GM21576 (cell line): ENCODE measurements at regions not wholly inside any gene's neighbourhood (a gene's known extent, or its start where the extent isn't known, plus 50 kb on each side); places are given as distances from the start of the nearest gene placed in this dataset.
"Not testable (repeated sequence)": the region's sequence is repeated elsewhere in the genome, so short reads cannot be mapped to it uniquely, and the experiment has no call there.

Experiments
- ATAC-seq: cut with Tn5 transposase; IDR thresholded peaks from one replicate; pipeline ENCODE4 v1.9.1; 2021; ENCODE audit warnings: mild to moderate bottlenecking, moderate library complexity; ENCODE audit not compliant: unreplicated experiment

- ATAC-seq = no peak
These were observed 746.4 kb downstream of the CDH11 start for GRCh38 chr16:64375391-64375980.

DNA sequence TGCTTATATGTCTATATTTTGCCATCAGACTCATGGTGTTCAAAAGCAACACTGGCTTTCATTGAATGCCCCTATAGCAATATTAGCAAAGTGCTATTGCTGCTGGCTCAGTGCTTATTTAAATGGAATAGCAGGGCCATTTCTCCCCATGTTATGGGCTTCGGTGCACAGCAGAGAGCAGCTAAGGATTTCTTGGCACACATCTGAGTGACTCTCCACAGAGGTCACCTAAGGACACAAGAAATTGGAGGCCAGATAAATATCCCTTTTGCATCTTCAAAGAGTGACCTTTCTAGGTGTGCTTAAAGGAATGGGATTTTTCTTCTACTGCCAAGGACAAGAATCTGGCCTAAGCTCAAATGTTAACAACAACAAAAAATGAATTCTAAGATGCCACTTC lies 751.8 kb downstream of the CDH11 start:
- ATAC-seq = no peak

DNA sequence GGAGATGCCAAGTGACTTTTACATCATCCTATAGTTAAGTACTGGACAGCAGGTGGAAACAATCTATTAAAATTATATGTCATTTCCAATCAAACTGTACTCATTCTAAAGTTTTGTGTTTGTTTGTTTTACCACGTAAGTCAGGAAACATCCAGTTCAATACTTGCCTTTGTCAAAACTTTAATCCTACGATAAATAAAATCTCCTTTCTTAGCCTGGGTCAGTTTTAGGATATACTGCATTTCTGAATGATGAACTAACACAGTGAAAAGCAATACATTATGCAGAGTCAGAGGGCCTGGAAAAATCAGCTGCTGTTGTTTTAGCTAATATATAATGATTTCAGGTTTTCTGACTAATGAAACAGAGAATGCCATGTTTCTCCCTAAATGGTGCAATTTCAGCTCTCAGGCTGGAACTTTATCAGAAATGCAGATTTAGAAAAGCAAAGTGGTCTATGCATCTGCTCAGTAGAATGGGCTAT lies 756.4 kb downstream of the CDH11 start:
- ATAC-seq = no peak

- no peak for ATAC-seq
These were observed 757.0 kb downstream of the CDH11 start for GRCh38 chr16:64364894-64365293.

- ATAC-seq = no peak
These were observed 757.4 kb downstream of the CDH11 start for GRCh38 chr16:64364416-64364815.

- ATAC-seq = no peak
These were observed 757.8 kb downstream of the CDH11 start for GRCh38 chr16:64364016-64364415.

- ATAC-seq = no peak
These were observed 758.8 kb downstream of the CDH11 start for GRCh38 chr16:64363039-64363438.

GRCh38 chr16:64362193-64362592 lies 759.7 kb downstream of the CDH11 start:
- no peak for ATAC-seq

- ATAC-seq = no peak
These were observed 760.1 kb downstream of the CDH11 start for GRCh38 chr16:64361753-64362152.

- no peak for ATAC-seq
These were observed 763.6 kb downstream of the CDH11 start for GRCh38 chr16:64358291-64358690.

- no peak for ATAC-seq
These were observed 765.6 kb downstream of the CDH11 start for GRCh38 chr16:64356267-64356666.

DNA sequence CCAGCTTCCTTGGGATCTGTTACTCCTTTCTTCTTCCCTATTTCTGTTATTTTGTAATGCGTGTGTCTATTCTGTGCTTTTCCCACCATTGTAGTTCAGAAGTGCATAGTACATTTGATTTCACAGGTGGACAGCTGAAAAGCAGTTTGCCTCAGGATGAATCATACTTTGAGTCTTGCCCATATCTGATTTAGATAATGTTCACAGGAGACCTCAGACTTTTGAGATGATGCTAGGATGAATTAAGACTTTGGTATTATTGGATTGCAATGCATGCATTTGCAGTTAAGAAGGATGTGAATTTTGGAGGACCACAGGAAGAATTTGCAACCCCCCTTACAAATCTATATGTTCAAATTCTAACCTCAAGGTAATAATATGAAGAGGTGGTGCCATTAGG lies 769.6 kb downstream of the CDH11 start:
- no peak for ATAC-seq

DNA sequence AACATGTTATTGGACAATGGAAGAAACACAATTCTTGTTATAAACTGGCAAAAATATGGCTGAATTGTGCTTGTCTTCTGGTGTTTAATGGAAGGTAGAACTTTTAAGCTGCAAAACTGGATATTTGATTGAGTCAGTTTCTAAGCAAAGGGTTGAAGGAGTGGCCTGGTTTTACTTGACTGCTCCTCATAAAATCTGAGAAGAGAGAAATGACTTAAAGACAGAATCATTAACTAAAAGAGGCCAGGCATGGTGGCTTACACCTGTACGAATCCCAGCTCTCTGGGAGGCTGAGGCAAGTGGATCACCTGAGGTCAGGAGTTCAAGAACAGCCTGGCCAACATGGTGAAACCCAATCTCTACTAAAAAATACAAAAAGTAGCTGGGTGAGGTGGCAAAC lies 770.7 kb downstream of the CDH11 start:
- no peak for ATAC-seq

DNA sequence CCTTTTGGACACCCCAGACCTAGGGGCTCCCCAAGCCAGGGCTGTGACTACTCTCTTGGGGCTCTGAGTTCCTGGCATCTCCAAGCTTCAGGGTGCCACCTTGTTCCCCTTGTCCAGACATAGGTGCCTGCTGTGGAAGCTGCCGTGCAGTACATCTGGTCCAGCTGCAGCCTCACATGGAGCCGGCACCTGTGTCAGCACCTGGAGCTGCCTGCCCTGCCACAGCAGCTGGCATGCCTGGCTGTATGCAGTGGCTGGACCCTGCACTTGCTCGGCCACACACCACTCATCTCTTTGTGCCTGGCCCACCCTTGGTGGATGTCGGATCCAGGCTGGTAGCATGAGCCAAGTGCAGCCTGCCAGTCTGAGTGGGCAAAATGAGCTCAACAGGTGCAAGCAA lies 775.8 kb downstream of the CDH11 start:
- ATAC-seq = no peak

DNA sequence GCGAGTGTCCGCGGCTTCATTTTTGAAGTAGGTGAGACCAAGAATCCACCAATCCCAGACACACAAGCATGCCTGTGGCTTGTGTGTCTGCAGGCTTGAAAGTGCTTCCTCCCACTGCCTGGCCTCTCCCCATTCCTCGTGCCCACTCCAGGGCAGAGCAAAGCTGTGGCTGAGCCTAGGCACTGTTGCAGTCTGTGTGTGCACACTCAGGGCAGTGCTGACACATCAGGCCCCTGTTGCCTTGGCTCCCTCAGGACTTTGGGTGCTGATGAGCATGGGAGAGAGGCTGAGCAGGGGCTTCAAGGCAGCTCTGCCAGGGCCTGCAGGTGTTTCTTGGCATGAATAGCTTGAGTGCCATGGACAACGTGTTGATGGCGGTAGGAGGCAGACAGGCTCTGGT lies 776.7 kb downstream of the CDH11 start:
- ATAC-seq = no peak

DNA sequence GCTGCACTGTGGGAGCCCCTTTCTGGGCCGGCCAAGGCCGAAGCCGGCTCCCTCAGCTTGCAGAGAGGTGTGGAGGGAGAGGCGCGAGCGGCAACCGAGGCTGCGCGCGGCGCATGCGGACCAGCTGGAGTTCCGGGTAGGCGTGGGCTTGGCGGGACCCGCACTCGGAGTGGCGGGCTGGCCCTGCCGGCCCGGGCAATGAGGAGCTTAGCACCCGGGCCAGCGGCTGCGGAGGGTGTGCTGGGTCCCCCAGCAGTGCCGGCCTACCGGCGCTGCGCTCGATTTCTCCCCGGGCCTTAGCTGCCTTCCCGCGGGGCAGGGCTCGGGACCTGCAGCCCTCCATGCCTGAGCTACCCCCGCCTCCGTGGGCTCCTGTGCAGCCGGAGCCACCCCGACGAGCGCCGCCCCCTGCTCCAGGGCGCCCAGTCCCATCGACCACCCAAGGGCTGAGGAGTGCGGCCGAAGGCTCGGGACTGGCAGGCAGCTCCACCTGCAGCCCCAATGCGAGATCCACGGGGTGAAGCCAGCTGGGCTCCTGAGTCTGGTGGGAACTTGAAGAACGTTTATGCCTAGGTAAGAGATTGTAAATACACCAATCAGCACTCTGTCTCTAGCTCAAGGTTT lies 777.9 kb downstream of the CDH11 start:
- not testable (repeated sequence) for ATAC-seq

DNA sequence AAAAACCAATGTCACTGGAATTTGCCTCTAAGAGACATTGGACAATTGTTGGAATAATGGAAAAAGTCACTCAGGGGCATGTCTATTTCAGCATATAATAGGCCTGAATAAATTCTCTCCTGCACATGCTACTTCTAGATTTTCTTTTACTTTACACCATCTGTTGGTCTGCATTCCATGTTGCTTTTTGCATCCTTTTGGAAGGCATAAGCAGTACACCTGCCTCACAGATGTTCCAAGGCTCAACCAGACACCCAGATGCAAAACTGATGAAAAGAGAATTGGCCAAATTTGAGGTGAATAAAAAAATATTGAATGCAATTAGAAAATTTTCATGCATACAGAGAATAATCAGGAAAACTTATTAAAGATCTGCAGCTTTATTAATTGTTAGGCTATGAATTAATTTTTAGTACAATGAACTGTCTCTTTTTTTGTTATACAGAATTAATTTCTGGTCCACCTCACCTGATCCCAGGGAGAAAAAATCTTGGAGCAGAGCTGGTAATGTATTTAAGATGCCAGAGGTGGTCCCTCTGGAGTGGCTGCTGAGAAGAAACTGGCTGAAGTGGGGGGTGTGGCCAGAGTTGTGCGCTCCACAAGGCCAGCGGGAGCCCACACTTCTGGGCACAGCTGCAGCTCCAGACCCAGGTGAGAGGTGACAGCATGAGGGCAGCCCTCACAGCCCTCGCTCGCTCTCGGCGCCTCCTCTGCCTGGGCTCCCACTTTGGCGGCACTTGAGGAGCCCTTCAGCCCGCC lies 778.6 kb downstream of the CDH11 start:
- ATAC-seq = no peak

- ATAC-seq = not testable (repeated sequence)
These were observed 780.5 kb downstream of the CDH11 start for GRCh38 chr16:64341336-64341735.

- ATAC-seq = no peak
These were observed 782.7 kb downstream of the CDH11 start for GRCh38 chr16:64339052-64339770.

DNA sequence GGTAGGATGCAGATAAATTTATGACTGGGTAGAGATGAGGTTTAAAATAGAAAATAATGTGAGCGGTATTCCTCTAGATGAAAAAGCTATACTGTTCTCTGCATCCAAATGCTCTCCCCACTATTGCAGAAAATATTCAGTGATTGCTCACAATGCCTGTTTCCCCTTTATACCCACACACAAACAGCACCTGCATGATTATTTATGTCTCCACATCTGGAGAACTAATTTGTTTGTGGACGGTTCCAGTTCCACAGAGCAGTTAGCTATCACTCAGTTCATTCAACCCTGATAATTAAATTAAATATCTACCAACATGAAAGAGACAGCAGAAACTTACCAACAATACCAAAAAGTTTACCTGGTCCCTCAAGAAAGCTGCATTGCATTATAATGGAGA lies 800.0 kb downstream of the CDH11 start:
- no peak for ATAC-seq

DNA sequence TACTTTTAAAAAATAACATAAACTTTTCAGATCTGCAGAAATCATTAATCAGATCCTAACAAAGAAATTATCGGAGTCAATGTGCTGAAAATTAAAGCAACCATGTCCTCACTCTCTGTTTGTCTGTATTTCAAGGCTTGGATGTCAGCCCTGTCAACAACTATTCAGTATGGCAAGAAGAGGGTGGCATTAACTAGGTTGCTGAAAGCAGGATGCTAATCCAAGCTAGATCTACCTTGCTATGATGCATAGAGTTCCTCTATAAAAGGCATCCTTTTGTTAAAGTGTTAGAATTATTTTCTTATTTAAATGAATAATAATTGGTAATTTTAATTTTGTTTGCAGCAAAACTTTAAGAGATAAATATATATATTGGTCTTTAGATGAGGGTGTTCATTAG lies 800.8 kb downstream of the CDH11 start:
- ATAC-seq = no peak

DNA sequence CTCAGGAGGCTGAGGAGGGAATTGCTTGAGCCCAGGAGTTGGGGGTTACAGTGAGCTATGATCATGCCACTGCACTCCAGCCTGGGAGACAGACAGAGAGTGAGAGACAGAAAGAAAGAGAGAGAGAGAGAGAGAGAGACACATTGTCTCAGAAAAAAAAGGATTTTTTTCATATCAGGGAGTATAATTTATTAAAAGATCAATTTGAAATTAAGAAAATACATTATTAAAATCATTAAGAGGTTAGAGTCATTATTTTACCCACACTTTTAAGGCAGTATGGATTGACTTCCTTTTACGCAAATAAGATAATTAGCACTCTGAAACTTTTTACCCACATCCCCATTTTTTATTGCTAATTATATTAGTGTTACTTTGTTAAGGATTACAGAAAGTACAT lies 804.3 kb downstream of the CDH11 start:
- ATAC-seq = no peak
